GM12878 (cell line): ENCODE measurements at regions not wholly inside any gene's neighbourhood (a gene's known extent, or its start where the extent isn't known, plus 50 kb on each side); places are given as distances from the start of the nearest gene placed in this dataset.

Experiments used
- CTCF ChIP-seq, 3 experiments: IDR thresholded peaks in 2 of 3; conservative IDR thresholded peaks in 1 of 3; 2 replicates each; pipeline ENCODE4 v1.5.1; 2011; ENCODE audit warnings: low read depth in 3 of 3, low read length in 3 of 3, mild to moderate bottlenecking in 3 of 3, control low read depth in 2 of 3, moderate library complexity in 2 of 3, inconsistent platforms in 1 of 3, mixed read lengths in 1 of 3; ENCODE audit not compliant: control insufficient read depth in 2 of 3, insufficient read depth in 1 of 3; ENCODE audit errors: extremely low read depth in 1 of 3
- EED ChIP-seq: sonication (generic); IDR thresholded peaks from 2 replicates; pipeline ENCODE4 v1.6.1; 2016; ENCODE audit warnings: antibody characterized with exemption, low read depth
- REST ChIP-seq: IDR thresholded peaks from 2 replicates; pipeline ENCODE4 v1.6.1; 2012; ENCODE audit warnings: mild to moderate bottlenecking, low read depth, low read length
- STAT1 ChIP-seq: fragments of 450-650 bp; conservative IDR thresholded peaks from 2 replicates; pipeline ENCODE4 v1.6.1; 2014; ENCODE audit warnings: antibody characterized with exemption, mild to moderate bottlenecking

GRCh38 chr22:49034836-49035817, 792.5 kb downstream of the BRD1 start:
- TF ChIP-seq STAT1 (no peak), REST (no peak), CTCF (IDR thresholded peaks at IDR 0.05 in 2 of 3, conservative IDR thresholded peaks at IDR 0.05 in 1 of 3; ENCODE audit: control insufficient read depth in 2 of 3, extremely low read depth in 1 of 3, insufficient read depth in 1 of 3, low read depth in 3 of 3, low read length in 3 of 3) (no peak), EED (no peak)
